ENCODE measurements at regions not wholly inside any gene's neighbourhood (a gene's known extent, or its start where the extent isn't known, plus 50 kb on each side); places are given as distances from the start of the nearest gene placed in this dataset.

GRCh38 chr10:9545073-9545472 is 1472.6 kb upstream of the CELF2 start (continued):
- TF ChIP-seq REST (IDR thresholded peaks at IDR 0.05; ENCODE audit: low read depth, low read length), result no peak
- TF ChIP-seq CEBPB (IDR thresholded peaks at IDR 0.05; ENCODE audit: borderline replicate concordance in 1 of 2, low read depth in 2 of 2, low read length in 2 of 2), result no peak
- no peak for TF ChIP-seq SP1 (IDR thresholded peaks at IDR 0.05; ENCODE audit: low read depth, low read length)
- TF ChIP-seq KLF5 (IDR thresholded peaks at IDR 0.05; ENCODE audit: partially characterized antibody), result no peak
- TF ChIP-seq FOS (IDR thresholded peaks at IDR 0.05; ENCODE audit: borderline replicate concordance, extremely low read depth, insufficient read length), result no peak
- no peak for TF ChIP-seq SMARCA5 (IDR thresholded peaks at IDR 0.05)
- no peak for TF ChIP-seq ZBTB4 (CRISPR knock-in tag; IDR thresholded peaks at IDR 0.05)
- no peak for TF ChIP-seq PRDM15 (CRISPR knock-in tag; IDR thresholded peaks at IDR 0.05)
- no peak for TF ChIP-seq MTA2 (IDR thresholded peaks at IDR 0.05; ENCODE audit: low read depth)
- no peak for TF ChIP-seq SUPT20H (IDR thresholded peaks at IDR 0.05; ENCODE audit: borderline replicate concordance, control insufficient read depth, low read depth, low read length)
- TF ChIP-seq TBL1XR1 (IDR thresholded peaks at IDR 0.05; ENCODE audit: low read depth, low read length), result no peak
- no peak for TF ChIP-seq POLR2AphosphoS2 (IDR thresholded peaks at IDR 0.05; ENCODE audit: low read depth, low read length)
